HepG2 (cell line): ENCODE measurements at regions not wholly inside any gene's neighbourhood (a gene's known extent, or its start where the extent isn't known, plus 50 kb on each side); places are given as distances from the start of the nearest gene placed in this dataset.

Experiments used
- CEBPB ChIP-seq: IDR thresholded peaks from 2 replicates; pipeline ENCODE4 v1.6.1; 2011; ENCODE audit warnings: low read depth, low read length, improper control_type of control experiment, borderline replicate concordance
- EP300 ChIP-seq, 3 experiments: sonication (generic) in 1 of 3; formaldehyde crosslinking in 1 of 3; IDR thresholded peaks; 2 replicates each; pipeline versions ENCODE4 v1.5.1 to v1.6.1; 2011 to 2020; ENCODE audit warnings: low read depth in 2 of 3, low read length in 2 of 3, borderline replicate concordance in 1 of 3, improper control_type of control experiment in 1 of 3, mild to moderate bottlenecking in 1 of 3, missing genetic modification reagents in 1 of 3, moderate library complexity in 1 of 3
- FOXA1 ChIP-seq, 2 experiments: fragments of 450-650 bp in 1 of 2; sonication (generic) in 1 of 2; formaldehyde crosslinking in 1 of 2; IDR thresholded peaks; 2 replicates each; pipeline versions ENCODE4 v1.4.0 to v1.6.1; 2016 to 2020; ENCODE audit warnings: missing genetic modification reagents in 1 of 2
- MYC ChIP-seq: sonication (generic); formaldehyde crosslinking; IDR thresholded peaks from 2 replicates; pipeline ENCODE4 v1.9.0; 2021; ENCODE audit warnings: missing genetic modification reagents, borderline replicate concordance
- SPEN ChIP-seq: sonication (generic); formaldehyde crosslinking; IDR thresholded peaks from 2 replicates; pipeline ENCODE4 v1.5.1; 2020; ENCODE audit warnings: low read depth, mild to moderate bottlenecking, missing genetic modification reagents
- ZSCAN29 ChIP-seq: sonication (generic); formaldehyde crosslinking; conservative IDR thresholded peaks from 2 replicates; pipeline ENCODE4 v1.4.0; 2020; ENCODE audit warnings: mild to moderate bottlenecking, missing genetic modification reagents
- TF ChIP-seq, protein P1 (sequence below), 2 experiments: fragments of 450-650 bp in 1 of 2; sonication (generic) in 1 of 2; formaldehyde crosslinking in 1 of 2; IDR thresholded peaks; 2 replicates each; pipeline versions ENCODE4 v1.6.1 to v1.8.0; 2016 to 2022; ENCODE audit warnings: antibody characterized with exemption in 1 of 2, mild to moderate bottlenecking in 1 of 2, missing genetic modification reagents in 1 of 2
- TF ChIP-seq, protein P2 (sequence below), 2 experiments: sonication (generic) in 1 of 2; formaldehyde crosslinking in 1 of 2; IDR thresholded peaks; 2 replicates each; pipeline versions ENCODE4 v1.4.0 to v1.6.1; 2016 to 2020; ENCODE audit warnings: borderline replicate concordance in 1 of 2, low read depth in 1 of 2, mild to moderate bottlenecking in 1 of 2, missing genetic modification reagents in 1 of 2
- TF ChIP-seq, protein P3 (sequence below): sonication (generic); formaldehyde crosslinking; IDR thresholded peaks from 2 replicates; pipeline ENCODE4 v1.5.0; 2020; ENCODE audit warnings: mild to moderate bottlenecking, low read depth, missing genetic modification reagents, borderline replicate concordance
- TF ChIP-seq, protein P4 (sequence below): sonication (generic); formaldehyde crosslinking; IDR thresholded peaks from 2 replicates; pipeline ENCODE4 v1.8.1; 2023; ENCODE audit warnings: mild to moderate bottlenecking, moderate library complexity, missing genetic modification reagents
- TF ChIP-seq, protein P5 (sequence below): sonication (generic); formaldehyde crosslinking; IDR thresholded peaks from 2 replicates; pipeline ENCODE4 v1.5.0; 2020; ENCODE audit warnings: mild to moderate bottlenecking, missing genetic modification reagents, moderate library complexity

DNA sequence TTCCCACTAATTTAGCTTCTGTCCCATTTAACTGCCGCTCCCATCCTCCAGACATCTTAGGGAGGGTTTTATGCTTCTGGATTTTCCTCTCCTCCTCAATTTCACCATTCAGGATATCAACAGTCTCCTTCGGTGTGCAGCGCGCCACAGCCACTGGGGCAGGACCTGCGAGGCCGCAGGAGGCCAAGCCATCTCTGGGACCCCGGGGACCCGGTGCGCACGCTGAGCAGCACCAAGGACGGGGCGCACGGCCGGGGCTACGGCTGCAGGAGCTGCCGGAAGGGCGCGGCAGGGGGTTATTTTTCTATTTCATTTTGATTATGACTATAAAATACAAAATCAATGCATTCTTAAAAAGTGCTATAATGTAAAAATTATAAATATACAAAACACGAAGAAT lies 1238.4 kb upstream of the NCAM2 start:
- no peak for TF ChIP-seq MYC (CRISPR knock-in tag)
- TF ChIP-seq, protein P1, sequence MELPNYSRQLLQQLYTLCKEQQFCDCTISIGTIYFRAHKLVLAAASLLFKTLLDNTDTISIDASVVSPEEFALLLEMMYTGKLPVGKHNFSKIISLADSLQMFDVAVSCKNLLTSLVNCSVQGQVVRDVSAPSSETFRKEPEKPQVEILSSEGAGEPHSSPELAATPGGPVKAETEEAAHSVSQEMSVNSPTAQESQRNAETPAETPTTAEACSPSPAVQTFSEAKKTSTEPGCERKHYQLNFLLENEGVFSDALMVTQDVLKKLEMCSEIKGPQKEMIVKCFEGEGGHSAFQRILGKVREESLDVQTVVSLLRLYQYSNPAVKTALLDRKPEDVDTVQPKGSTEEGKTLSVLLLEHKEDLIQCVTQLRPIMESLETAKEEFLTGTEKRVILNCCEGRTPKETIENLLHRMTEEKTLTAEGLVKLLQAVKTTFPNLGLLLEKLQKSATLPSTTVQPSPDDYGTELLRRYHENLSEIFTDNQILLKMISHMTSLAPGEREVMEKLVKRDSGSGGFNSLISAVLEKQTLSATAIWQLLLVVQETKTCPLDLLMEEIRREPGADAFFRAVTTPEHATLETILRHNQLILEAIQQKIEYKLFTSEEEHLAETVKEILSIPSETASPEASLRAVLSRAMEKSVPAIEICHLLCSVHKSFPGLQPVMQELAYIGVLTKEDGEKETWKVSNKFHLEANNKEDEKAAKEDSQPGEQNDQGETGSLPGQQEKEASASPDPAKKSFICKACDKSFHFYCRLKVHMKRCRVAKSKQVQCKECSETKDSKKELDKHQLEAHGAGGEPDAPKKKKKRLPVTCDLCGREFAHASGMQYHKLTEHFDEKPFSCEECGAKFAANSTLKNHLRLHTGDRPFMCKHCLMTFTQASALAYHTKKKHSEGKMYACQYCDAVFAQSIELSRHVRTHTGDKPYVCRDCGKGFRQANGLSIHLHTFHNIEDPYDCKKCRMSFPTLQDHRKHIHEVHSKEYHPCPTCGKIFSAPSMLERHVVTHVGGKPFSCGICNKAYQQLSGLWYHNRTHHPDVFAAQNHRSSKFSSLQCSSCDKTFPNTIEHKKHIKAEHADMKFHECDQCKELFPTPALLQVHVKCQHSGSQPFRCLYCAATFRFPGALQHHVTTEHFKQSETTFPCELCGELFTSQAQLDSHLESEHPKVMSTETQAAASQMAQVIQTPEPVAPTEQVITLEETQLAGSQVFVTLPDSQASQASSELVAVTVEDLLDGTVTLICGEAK (IDR thresholded peaks at IDR 0.05), result no peak
- TF ChIP-seq, protein P1 (CRISPR knock-in tag; IDR thresholded peaks at IDR 0.05), result no peak
- TF ChIP-seq, protein P2, sequence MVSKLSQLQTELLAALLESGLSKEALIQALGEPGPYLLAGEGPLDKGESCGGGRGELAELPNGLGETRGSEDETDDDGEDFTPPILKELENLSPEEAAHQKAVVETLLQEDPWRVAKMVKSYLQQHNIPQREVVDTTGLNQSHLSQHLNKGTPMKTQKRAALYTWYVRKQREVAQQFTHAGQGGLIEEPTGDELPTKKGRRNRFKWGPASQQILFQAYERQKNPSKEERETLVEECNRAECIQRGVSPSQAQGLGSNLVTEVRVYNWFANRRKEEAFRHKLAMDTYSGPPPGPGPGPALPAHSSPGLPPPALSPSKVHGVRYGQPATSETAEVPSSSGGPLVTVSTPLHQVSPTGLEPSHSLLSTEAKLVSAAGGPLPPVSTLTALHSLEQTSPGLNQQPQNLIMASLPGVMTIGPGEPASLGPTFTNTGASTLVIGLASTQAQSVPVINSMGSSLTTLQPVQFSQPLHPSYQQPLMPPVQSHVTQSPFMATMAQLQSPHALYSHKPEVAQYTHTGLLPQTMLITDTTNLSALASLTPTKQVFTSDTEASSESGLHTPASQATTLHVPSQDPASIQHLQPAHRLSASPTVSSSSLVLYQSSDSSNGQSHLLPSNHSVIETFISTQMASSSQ (IDR thresholded peaks at IDR 0.05; ENCODE audit: low read depth), result no peak
- TF ChIP-seq, protein P2 (CRISPR knock-in tag; IDR thresholded peaks at IDR 0.05; ENCODE audit: borderline replicate concordance), result no peak
- TF ChIP-seq, protein P3, sequence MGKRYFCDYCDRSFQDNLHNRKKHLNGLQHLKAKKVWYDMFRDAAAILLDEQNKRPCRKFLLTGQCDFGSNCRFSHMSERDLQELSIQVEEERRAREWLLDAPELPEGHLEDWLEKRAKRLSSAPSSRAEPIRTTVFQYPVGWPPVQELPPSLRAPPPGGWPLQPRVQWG (CRISPR knock-in tag), result no peak
- TF ChIP-seq EP300 (IDR thresholded peaks at IDR 0.05; ENCODE audit: low read depth in 2 of 2, low read length in 2 of 2), result no peak
- TF ChIP-seq EP300 (CRISPR knock-in tag; IDR thresholded peaks at IDR 0.05; ENCODE audit: borderline replicate concordance), result no peak
- TF ChIP-seq CEBPB, result no peak
- TF ChIP-seq, protein P4, sequence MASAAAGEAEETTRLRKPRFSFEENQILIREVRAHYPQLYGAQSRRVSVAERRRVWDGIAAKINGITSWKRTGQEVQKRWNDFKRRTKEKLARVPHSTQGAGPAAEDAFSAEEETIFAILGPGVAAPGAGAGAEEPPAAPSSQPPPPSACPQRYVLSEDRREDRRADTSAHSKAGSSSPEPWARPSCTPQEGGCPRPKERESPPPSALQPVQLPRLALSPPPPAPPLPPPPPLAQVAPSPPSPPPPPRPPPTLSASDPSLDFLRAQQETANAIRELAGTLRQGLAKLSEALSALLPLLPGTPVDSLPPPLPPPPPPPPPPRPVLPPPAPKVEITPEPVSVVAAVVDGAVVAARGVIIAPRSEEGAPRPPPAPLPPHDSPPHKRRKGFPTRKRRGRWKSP (CRISPR knock-in tag), result no peak
- no peak for TF ChIP-seq ZSCAN29 (CRISPR knock-in tag)
- TF ChIP-seq FOXA1 (IDR thresholded peaks at IDR 0.05), result no peak
- no peak for TF ChIP-seq FOXA1 (CRISPR knock-in tag; IDR thresholded peaks at IDR 0.05)
- TF ChIP-seq SPEN, result no peak
- TF ChIP-seq, protein P5, sequence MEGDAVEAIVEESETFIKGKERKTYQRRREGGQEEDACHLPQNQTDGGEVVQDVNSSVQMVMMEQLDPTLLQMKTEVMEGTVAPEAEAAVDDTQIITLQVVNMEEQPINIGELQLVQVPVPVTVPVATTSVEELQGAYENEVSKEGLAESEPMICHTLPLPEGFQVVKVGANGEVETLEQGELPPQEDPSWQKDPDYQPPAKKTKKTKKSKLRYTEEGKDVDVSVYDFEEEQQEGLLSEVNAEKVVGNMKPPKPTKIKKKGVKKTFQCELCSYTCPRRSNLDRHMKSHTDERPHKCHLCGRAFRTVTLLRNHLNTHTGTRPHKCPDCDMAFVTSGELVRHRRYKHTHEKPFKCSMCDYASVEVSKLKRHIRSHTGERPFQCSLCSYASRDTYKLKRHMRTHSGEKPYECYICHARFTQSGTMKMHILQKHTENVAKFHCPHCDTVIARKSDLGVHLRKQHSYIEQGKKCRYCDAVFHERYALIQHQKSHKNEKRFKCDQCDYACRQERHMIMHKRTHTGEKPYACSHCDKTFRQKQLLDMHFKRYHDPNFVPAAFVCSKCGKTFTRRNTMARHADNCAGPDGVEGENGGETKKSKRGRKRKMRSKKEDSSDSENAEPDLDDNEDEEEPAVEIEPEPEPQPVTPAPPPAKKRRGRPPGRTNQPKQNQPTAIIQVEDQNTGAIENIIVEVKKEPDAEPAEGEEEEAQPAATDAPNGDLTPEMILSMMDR, result no peak
